ENCODE measurements at regions not wholly inside any gene's neighbourhood (a gene's known extent, or its start where the extent isn't known, plus 50 kb on each side); places are given as distances from the start of the nearest gene placed in this dataset.

GRCh38 chr12:19741132-19741489, 301.8 kb downstream of the AEBP2 start:
- Histone ChIP-seq H4K20me1 (replicated peaks; ENCODE audit: control insufficient read depth, insufficient read depth, low read length) (no peaks in the 10 kb centered on the region), H3K36me3 (ENCODE audit: control insufficient read depth, insufficient read depth, low read length) (no peaks in the 10 kb centered on the region), H3K9ac (ENCODE audit: insufficient read depth in 1 of 2, low read depth in 2 of 2, low read length in 2 of 2) (no peak overlapping the region), H3K4me1 (replicated peaks in 1 of 2; ENCODE audit: control insufficient read depth in 2 of 2, insufficient read depth in 2 of 2, low read length in 2 of 2) (no peaks in the 10 kb centered on the region), H3K79me2 (ENCODE audit: control insufficient read depth, insufficient read depth, low read length) (no peaks in the 10 kb centered on the region), H3K4me3 (no peak overlapping the region), H2AFZ (ENCODE audit: low read depth, low read length) (no peak overlapping the region), H3K4me2 (ENCODE audit: insufficient read depth, low read length) (no peak overlapping the region), H3K27me3 (ENCODE audit: control insufficient read depth in 2 of 2, insufficient read depth in 2 of 2, low read length in 2 of 2) (no peaks in the 10 kb centered on the region), H3K9me1 (ENCODE audit: control insufficient read depth, insufficient read depth, low read length) (no peaks in the 10 kb centered on the region), H3K9me3 (replicated peaks; ENCODE audit: control insufficient read depth, insufficient read depth, low read depth, low read length) (no peaks in the 10 kb centered on the region), H3K27ac (ENCODE audit: extremely low read depth, low read depth, low read length) (no peak overlapping the region)
- ChIA-PET CTCF (ENCODE audit: low intra/inter-chr PET ratio) (no interaction called here), POLR2A (interaction anchor here (0.6 kb wide), 1 partner anchor 846 kb away, joined by 3 read pairs; no protein-coding TSS in a partner anchor)
- no peak for TF ChIP-seq NBN (IDR thresholded peaks at IDR 0.05; ENCODE audit: low read depth)
- DNase-seq (ENCODE audit: extremely low read depth in 1 of 4, low spot score in 3 of 4) (no peak), ATAC-seq (no peak), FAIRE-seq (no peak)
- intact Hi-C loops (cut with micrococcal nuclease): no loop called here
- no TSS peak for BruUV-seq (replicated peaks)
- in situ Hi-C loops (cut with MboI): no loop called here
- 0% methylated on average over 3 of the region's 3 CpGs for WGBS (ENCODE audit: insufficient coverage, low coverage, missing lambda C conversion rate)

- H3K27ac ChIP-seq (ENCODE audit: extremely low read depth, low read depth, low read length): no peak overlapping the region
- no peaks in the 10 kb centered on the region for H3K4me1 ChIP-seq (replicated peaks in 1 of 2; ENCODE audit: control insufficient read depth in 2 of 2, insufficient read depth in 2 of 2, low read length in 2 of 2)
- intact Hi-C loops (cut with micrococcal nuclease) (no loop called here), in situ Hi-C loops (cut with MboI) (no loop called here)
- no peak overlapping the region for H3K4me3 ChIP-seq
- no peak overlapping the region for H2AFZ ChIP-seq (ENCODE audit: low read depth, low read length)
- no peaks in the 10 kb centered on the region for H3K9me1 ChIP-seq (ENCODE audit: control insufficient read depth, insufficient read depth, low read length)
- DNase-seq (ENCODE audit: extremely low read depth in 1 of 4, low spot score in 3 of 4) (no peak), ATAC-seq (no peak), FAIRE-seq (no peak)
- BruUV-seq (replicated peaks): no TSS peak
- no peaks in the 10 kb centered on the region for H3K79me2 ChIP-seq (ENCODE audit: control insufficient read depth, insufficient read depth, low read length)
- no peak overlapping the region for H3K9ac ChIP-seq (ENCODE audit: insufficient read depth in 1 of 2, low read depth in 2 of 2, low read length in 2 of 2)
- H3K4me2 ChIP-seq (ENCODE audit: insufficient read depth, low read length): no peak overlapping the region
- ChIA-PET CTCF (ENCODE audit: low intra/inter-chr PET ratio) (no interaction called here), POLR2A (no interaction called here)
- WGBS (ENCODE audit: insufficient coverage, low coverage, missing lambda C conversion rate): 0% methylated on average over 4 of the region's 4 CpGs
- no peaks in the 10 kb centered on the region for H3K27me3 ChIP-seq (ENCODE audit: control insufficient read depth in 2 of 2, insufficient read depth in 2 of 2, low read length in 2 of 2)
- no peaks in the 10 kb centered on the region for H3K9me3 ChIP-seq (replicated peaks; ENCODE audit: control insufficient read depth, insufficient read depth, low read depth, low read length)
- TF ChIP-seq ARID1B (IDR thresholded peaks at IDR 0.05) (no peak), CBX1 (IDR thresholded peaks at IDR 0.05; ENCODE audit: low read depth) (no peak), GABPB2 (CRISPR knock-in tag; conservative IDR thresholded peaks at IDR 0.05) (no peak), TCFL5 (CRISPR knock-in tag; conservative IDR thresholded peaks at IDR 0.05) (no peak), SP1 (CRISPR knock-in tag; IDR thresholded peaks at IDR 0.05) (no peak), TFAM (CRISPR knock-in tag; conservative IDR thresholded peaks at IDR 0.05) (no peak), JUN (IDR thresholded peaks at IDR 0.05; ENCODE audit: borderline replicate concordance, low read depth, low read length) (no peak), JUN (CRISPR knock-in tag; IDR thresholded peaks at IDR 0.05; ENCODE audit: borderline replicate concordance) (no peak), USF1 (CRISPR knock-in tag; IDR thresholded peaks at IDR 0.05) (no peak), CBFA2T3 (IDR thresholded peaks at IDR 0.05) (no peak)
- no peaks in the 10 kb centered on the region for H3K36me3 ChIP-seq (ENCODE audit: control insufficient read depth, insufficient read depth, low read length)
- no peaks in the 10 kb centered on the region for H4K20me1 ChIP-seq (replicated peaks; ENCODE audit: control insufficient read depth, insufficient read depth, low read length)
These were observed 305.5 kb downstream of the AEBP2 start for GRCh38 chr12:19744705-19745218.

Measured in K562 (cell line).